Keratinocyte (primary cell): ENCODE measurements at regions not wholly inside any gene's neighbourhood (a gene's known extent, or its start where the extent isn't known, plus 50 kb on each side); places are given as distances from the start of the nearest gene placed in this dataset.

Experiments used
- DNase-seq: peaks from one replicate; pipeline ENCODE4 v3.0.0-alpha.2; 2011; ENCODE audit warnings: low read depth, missing footprints, low spot score
- FAIRE-seq: peaks from 2 replicates; lab custom pipeline; 2011; peaks lifted over from hg19 to GRCh38; lab: Jason Lieb, UNC
- H2AFZ ChIP-seq: 2 replicates; pipeline ENCODE4 v1.6.0; 2012; ENCODE audit warnings: low read length, control low read depth, inconsistent platforms; ENCODE audit not compliant: control insufficient read depth
- H3K27ac ChIP-seq: 2 replicates; pipeline ENCODE4 v1.5.1; 2011; ENCODE audit warnings: low read length; ENCODE audit not compliant: control insufficient read depth, insufficient read depth
- H3K27me3 ChIP-seq: 3 replicates; pipeline ENCODE4 v1.6.0; 2011; ENCODE audit warnings: low read length; ENCODE audit not compliant: control insufficient read depth, insufficient read depth; ENCODE audit errors: extremely low read depth
- H3K36me3 ChIP-seq, 2 experiments: 2 replicates in 1 of 2; 3 replicates in 1 of 2; pipeline ENCODE4 v1.5.1; 2011; ENCODE audit warnings: low read length in 2 of 2, mild to moderate bottlenecking in 1 of 2; ENCODE audit not compliant: control insufficient read depth in 2 of 2, insufficient read depth in 2 of 2; ENCODE audit errors: extremely low read depth in 1 of 2
- H3K4me1 ChIP-seq: 3 replicates; pipeline ENCODE4 v1.5.1; 2011; ENCODE audit warnings: low read length; ENCODE audit not compliant: control insufficient read depth, insufficient read depth; ENCODE audit errors: extremely low read depth
- H3K4me2 ChIP-seq: 3 replicates; pipeline ENCODE4 v1.6.0; 2011; ENCODE audit warnings: low read depth, low read length; ENCODE audit not compliant: control insufficient read depth, insufficient read depth; ENCODE audit errors: extremely low read depth
- H3K4me3 ChIP-seq, 3 experiments: fragments of 200-600 bp in 1 of 3; sonication (generic) in 1 of 3; 2 replicates in 2 of 3; 3 replicates in 1 of 3; pipeline ENCODE4 v1.5.1; 2011 to 2016; ENCODE audit warnings: low read length in 3 of 3, mild to moderate bottlenecking in 3 of 3, control low read depth in 2 of 3, inconsistent platforms in 1 of 3, low read depth in 1 of 3, mixed read lengths in 1 of 3, mixed run types in 1 of 3, moderate library complexity in 1 of 3; ENCODE audit not compliant: control insufficient read depth in 2 of 3, insufficient read depth in 2 of 3; ENCODE audit errors: extremely low read depth in 1 of 3
- H3K79me2 ChIP-seq: 2 replicates; pipeline ENCODE4 v1.6.0; 2012; ENCODE audit warnings: low read length; ENCODE audit not compliant: control insufficient read depth, insufficient read depth
- H3K9ac ChIP-seq: 3 replicates; pipeline ENCODE4 v1.6.0; 2011; ENCODE audit warnings: low read length; ENCODE audit not compliant: control insufficient read depth, insufficient read depth; ENCODE audit errors: extremely low read depth
- H3K9me1 ChIP-seq: 3 replicates; pipeline ENCODE4 v1.6.0; 2011; ENCODE audit warnings: low read length; ENCODE audit not compliant: control insufficient read depth, insufficient read depth; ENCODE audit errors: extremely low read depth
- H3K9me3 ChIP-seq: 2 replicates; pipeline ENCODE4 v1.5.1; 2012; ENCODE audit warnings: low read depth, low read length; ENCODE audit not compliant: control insufficient read depth
- H4K20me1 ChIP-seq: 3 replicates; pipeline ENCODE4 v1.6.0; 2011; ENCODE audit warnings: low read length; ENCODE audit not compliant: control insufficient read depth, insufficient read depth; ENCODE audit errors: extremely low read depth
- EZH2 ChIP-seq: IDR thresholded peaks from one replicate; pipeline ENCODE4 v1.6.1; 2012; ENCODE audit warnings: inconsistent platforms, mild to moderate bottlenecking, low read length, moderate library complexity
- dilution Hi-C: fragments of 300-500 bp; cut with MboI; formaldehyde crosslinking; loops from one replicate; pipeline ENCODE4 v1.7.0; 2020; ENCODE audit warnings: low sequenced_read_pairs; ENCODE audit not compliant: extremely low pct_ligation_motif_present
- TF ChIP-seq, protein P1 (sequence below), 3 experiments: IDR thresholded peaks in 1 of 3; conservative IDR thresholded peaks in 1 of 3; optimal IDR thresholded peaks in 1 of 3; 2 replicates in 2 of 3; 3 replicates in 1 of 3; pipeline versions ENCODE3 to v1.5.1; 2011; ENCODE audit warnings: low read length in 3 of 3, mild to moderate bottlenecking in 3 of 3, moderate library complexity in 2 of 3, control low read depth in 1 of 3, inconsistent platforms in 1 of 3; ENCODE audit not compliant: insufficient read depth in 2 of 3; ENCODE audit errors: extremely low read depth in 1 of 3

DNA sequence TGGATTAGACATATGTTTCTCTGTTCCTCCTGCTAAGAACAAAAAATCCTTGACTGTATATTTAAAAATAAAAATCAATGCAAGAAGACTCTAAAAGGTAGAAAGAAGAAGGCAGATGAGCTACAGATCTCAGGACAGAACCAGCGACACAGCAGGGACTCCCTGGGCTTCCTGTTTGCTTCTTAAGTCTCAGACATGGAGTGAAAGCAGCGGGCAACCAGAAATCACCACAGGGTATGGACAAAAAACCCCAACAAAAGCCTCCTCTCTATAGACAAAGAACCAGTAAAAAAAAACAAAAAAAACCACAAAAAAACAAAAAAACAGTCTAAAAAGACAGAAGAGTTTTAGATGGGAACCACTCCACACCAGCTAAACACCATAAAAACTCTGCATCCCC is 971.0 kb upstream of the GYPC start:
- no peak overlapping the region for H2AFZ ChIP-seq
- H3K36me3 ChIP-seq: no peaks in the 10 kb centered on the region
- H3K4me3 ChIP-seq: no peak overlapping the region
- H3K79me2 ChIP-seq: no peaks in the 10 kb centered on the region
- no peak overlapping the region for H3K4me2 ChIP-seq
- no peaks in the 10 kb centered on the region for H3K9me1 ChIP-seq
- H3K27me3 ChIP-seq: no peaks in the 10 kb centered on the region
- dilution Hi-C loops: no loop called here
- FAIRE-seq (no peak), DNase-seq (no peak)
- no peaks in the 10 kb centered on the region for H3K9me3 ChIP-seq
- no peak overlapping the region for H3K27ac ChIP-seq
- H4K20me1 ChIP-seq: no peaks in the 10 kb centered on the region
- no peaks in the 10 kb centered on the region for H3K4me1 ChIP-seq
- no peak for TF ChIP-seq EZH2
- TF ChIP-seq, protein P1, sequence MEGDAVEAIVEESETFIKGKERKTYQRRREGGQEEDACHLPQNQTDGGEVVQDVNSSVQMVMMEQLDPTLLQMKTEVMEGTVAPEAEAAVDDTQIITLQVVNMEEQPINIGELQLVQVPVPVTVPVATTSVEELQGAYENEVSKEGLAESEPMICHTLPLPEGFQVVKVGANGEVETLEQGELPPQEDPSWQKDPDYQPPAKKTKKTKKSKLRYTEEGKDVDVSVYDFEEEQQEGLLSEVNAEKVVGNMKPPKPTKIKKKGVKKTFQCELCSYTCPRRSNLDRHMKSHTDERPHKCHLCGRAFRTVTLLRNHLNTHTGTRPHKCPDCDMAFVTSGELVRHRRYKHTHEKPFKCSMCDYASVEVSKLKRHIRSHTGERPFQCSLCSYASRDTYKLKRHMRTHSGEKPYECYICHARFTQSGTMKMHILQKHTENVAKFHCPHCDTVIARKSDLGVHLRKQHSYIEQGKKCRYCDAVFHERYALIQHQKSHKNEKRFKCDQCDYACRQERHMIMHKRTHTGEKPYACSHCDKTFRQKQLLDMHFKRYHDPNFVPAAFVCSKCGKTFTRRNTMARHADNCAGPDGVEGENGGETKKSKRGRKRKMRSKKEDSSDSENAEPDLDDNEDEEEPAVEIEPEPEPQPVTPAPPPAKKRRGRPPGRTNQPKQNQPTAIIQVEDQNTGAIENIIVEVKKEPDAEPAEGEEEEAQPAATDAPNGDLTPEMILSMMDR (optimal IDR thresholded peaks at IDR 0.05 in 1 of 3, IDR thresholded peaks at IDR 0.05 in 1 of 3, conservative IDR thresholded peaks at IDR 0.05 in 1 of 3; ENCODE audit: extremely low read depth in 1 of 3, insufficient read depth in 2 of 3, low read length in 3 of 3): no peak
- H3K9ac ChIP-seq: no peak overlapping the region

DNA sequence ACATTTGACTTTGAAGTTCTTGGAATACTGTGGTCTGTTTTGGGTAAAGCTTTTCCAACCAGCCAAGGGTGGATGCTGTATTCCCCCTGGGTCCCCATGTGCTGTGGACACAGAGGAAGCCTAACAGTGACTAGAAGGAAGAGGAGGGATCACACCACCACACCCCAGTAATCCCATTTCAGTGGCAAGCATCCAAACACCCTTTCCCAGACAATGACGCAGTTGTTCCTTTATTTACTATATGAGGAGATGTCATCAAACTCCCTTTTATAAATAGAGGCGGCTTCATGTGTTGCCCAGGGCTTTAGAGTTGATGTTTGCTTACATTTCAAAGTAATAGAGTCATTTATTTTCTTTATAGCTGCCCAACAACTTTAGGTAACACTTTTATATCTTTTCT is 959.4 kb upstream of the GYPC start:
- Histone ChIP-seq H3K4me3 (no peak overlapping the region), H3K9ac (no peak overlapping the region), H3K27ac (no peak overlapping the region), H4K20me1 (no peaks in the 10 kb centered on the region), H3K36me3 (no peaks in the 10 kb centered on the region), H3K27me3 (no peaks in the 10 kb centered on the region), H3K9me1 (no peaks in the 10 kb centered on the region), H3K4me2 (no peak overlapping the region), H3K9me3 (no peaks in the 10 kb centered on the region), H2AFZ (no peak overlapping the region), H3K79me2 (no peaks in the 10 kb centered on the region), H3K4me1 (no peaks in the 10 kb centered on the region)
- TF ChIP-seq EZH2: no peak
- TF ChIP-seq, protein P1 (optimal IDR thresholded peaks at IDR 0.05 in 1 of 3, IDR thresholded peaks at IDR 0.05 in 1 of 3, conservative IDR thresholded peaks at IDR 0.05 in 1 of 3; ENCODE audit: extremely low read depth in 1 of 3, insufficient read depth in 2 of 3, low read length in 3 of 3): no peak
- dilution Hi-C loops: no loop called here
- DNase-seq (no peak), FAIRE-seq (no peak)
